H1 (cell line): ENCODE measurements at regions not wholly inside any gene's neighbourhood (a gene's known extent, or its start where the extent isn't known, plus 50 kb on each side); places are given as distances from the start of the nearest gene placed in this dataset.

Experiments used
- BACH1 ChIP-seq: IDR thresholded peaks from 2 replicates; pipeline ENCODE4 v1.6.1; 2012; ENCODE audit warnings: low read length, improper control_type of control experiment
- POU5F1 ChIP-seq: IDR thresholded peaks from 2 replicates; pipeline ENCODE4 v1.6.1; 2011; ENCODE audit warnings: low read depth, mild to moderate bottlenecking, low read length, moderate library complexity
- RNF2 ChIP-seq: fragments of 200-900, 300-1000 bp; sonication (generic); IDR thresholded peaks from 2 replicates; pipeline ENCODE4 v1.7.1; 2016; ENCODE audit warnings: borderline replicate concordance, low read depth, mild to moderate bottlenecking, antibody characterized with exemption, low read length; ENCODE audit not compliant: poor library complexity, severe bottlenecking; ENCODE audit errors: missing control alignments
- SRF ChIP-seq: IDR thresholded peaks from 2 replicates; pipeline ENCODE4 v1.6.1; 2011; ENCODE audit warnings: mild to moderate bottlenecking, low read depth, low read length, moderate library complexity

DNA sequence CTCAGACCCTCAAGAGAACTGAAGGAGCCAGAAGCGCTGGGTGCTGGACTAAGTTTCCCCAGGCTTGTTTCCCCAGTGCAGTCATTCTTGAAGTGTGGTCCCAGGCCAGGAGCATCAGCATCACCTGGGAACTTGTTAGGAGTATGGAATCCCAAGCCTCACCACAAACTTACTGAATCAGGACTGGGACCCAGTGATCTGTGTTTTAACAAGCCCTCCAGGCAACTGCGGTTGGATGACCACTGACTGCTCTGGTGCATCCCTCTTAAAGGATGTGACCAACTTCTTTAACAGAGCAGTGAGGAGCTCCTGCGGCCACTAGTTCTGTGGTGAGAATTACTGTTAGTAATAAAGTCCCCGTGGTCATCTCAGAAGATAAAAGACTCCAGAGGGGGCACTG, 62.4 kb upstream of the DAZL start (continued):
- TF ChIP-seq RNF2 (no peak), POU5F1 (no peak), BACH1 (no peak), SRF (no peak)
